ENCODE measurements at regions not wholly inside any gene's neighbourhood (a gene's known extent, or its start where the extent isn't known, plus 50 kb on each side); places are given as distances from the start of the nearest gene placed in this dataset.
A peak's percentile ranks its signal among the peaks of the same experiment; 100 is the strongest.

DNA sequence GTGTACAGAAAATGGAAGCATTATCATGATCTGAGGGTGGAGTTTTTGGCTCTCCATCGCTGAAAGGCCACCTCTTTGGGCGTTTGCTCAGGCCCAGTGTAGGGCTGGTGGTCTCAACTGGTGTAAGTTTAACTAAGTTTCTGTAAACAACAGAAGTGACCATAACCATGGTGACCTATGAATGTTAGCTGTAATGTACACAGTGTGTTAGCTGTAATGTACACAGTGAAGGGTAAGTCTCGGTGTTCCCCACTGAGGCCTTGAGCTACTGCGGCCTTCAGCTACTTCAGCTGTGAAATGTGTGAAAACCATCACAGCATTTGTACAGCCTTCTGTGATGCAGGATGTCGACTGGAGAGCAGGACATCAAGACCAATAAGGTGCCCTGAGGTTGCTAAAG lies 185.2 kb downstream of the MYLK4 start:
- Histone ChIP-seq H3K9me3 (ENCODE audit: low read length) (peaks cover 7% of the 10 kb centered on the region), H3K4me3 (replicated peaks in 1 of 3; ENCODE audit: insufficient read depth in 1 of 3, low read depth in 2 of 3, low read length in 3 of 3) (no peak overlapping the region), H4K20me1 (ENCODE audit: insufficient read depth, low read length) (no peaks in the 10 kb centered on the region), H3K36me3 (replicated peaks in 1 of 2; ENCODE audit: control insufficient read depth in 1 of 2, insufficient read depth in 2 of 2, low read length in 2 of 2) (no peaks in the 10 kb centered on the region), H3K27me3 (ENCODE audit: control insufficient read depth in 1 of 2, insufficient read depth in 2 of 2, low read length in 2 of 2) (peaks cover 1 to 38% of the 10 kb centered on the region in 2 experiments; a peak in 4 of 5 replicates), H2AFZ (ENCODE audit: low read length) (no peak overlapping the region), H3K27ac (ENCODE audit: extremely low read length, insufficient read depth, low read length) (no peak overlapping the region), H3K4me2 (ENCODE audit: low read depth, low read length) (peak overlapping the region; percentile 23; the same call in 1 of the 2 replicates), H3K4me1 (ENCODE audit: insufficient read depth, low read length) (peaks cover 29% of the 10 kb centered on the region), H3K79me2 (ENCODE audit: insufficient read depth, low read length) (no peaks in the 10 kb centered on the region), H3K9ac (ENCODE audit: insufficient read depth, low read depth, low read length) (no peak overlapping the region)
- peak; percentile 80 for FAIRE-seq
- WGBS (ENCODE audit: low lambda C conversion rate) = 0% methylated on average over 5 of the region's 5 CpGs
- intact Hi-C loops (cut with micrococcal nuclease; ENCODE audit: unreplicated experiment) = loop anchor here (2.0 kb wide), 1 partner anchor 23 kb away; no protein-coding TSS in a partner anchor
- peak; percentile 78 for DNase-seq (ENCODE audit: low spot score)
- BruUV-seq (replicated peaks) = no TSS peak
- POLR2A ChIA-PET = no interaction called here
- in situ Hi-C loops (cut with HindIII; ENCODE audit: extremely low pct_ligation_motif_present, low pct_unique_long_range_greater_than_20kb) = no loop called here
- CTCF ChIA-PET (ENCODE audit: low intra/inter-chr PET ratio, low total read pairs) = no interaction called here
- peak; percentile 97 for ATAC-seq
- TF ChIP-seq ZFP36 (IDR thresholded peaks at IDR 0.05; ENCODE audit: borderline replicate concordance, low read depth, low read length, partially characterized antibody) (peak; percentile 53), TP53 (CRISPR knock-in tag; conservative IDR thresholded peaks at IDR 0.05) (0 out of 2 replicates have a peak, but pooled peaks have one; percentile 35), HIC2 (CRISPR knock-in tag; IDR thresholded peaks at IDR 0.05; ENCODE audit: low read depth) (no peak), NR2F6 (IDR thresholded peaks at IDR 0.05) (peak; percentile 60), NR2F6 (CRISPR knock-in tag; IDR thresholded peaks at IDR 0.05) (peak; percentile 54; the same call in 1 of the 2 replicates), MED13 (CRISPR knock-in tag; IDR thresholded peaks at IDR 0.05) (0 out of 2 replicates have a peak, but pooled peaks have one; percentile 44), ZNF292 (CRISPR knock-in tag; IDR thresholded peaks at IDR 0.05; ENCODE audit: borderline replicate concordance, low read depth) (peak; percentile 40; the same call in 1 of the 2 replicates), CREB1 (IDR thresholded peaks at IDR 0.05) (no peak), CREB1 (CRISPR knock-in tag; IDR thresholded peaks at IDR 0.05) (peak; percentile 21; the same call in 1 of the 2 replicates), ZNF430 (CRISPR knock-in tag; IDR thresholded peaks at IDR 0.05) (no peak), KMT2A (CRISPR knock-in tag; IDR thresholded peaks at IDR 0.05) (no peak), SALL1 (CRISPR knock-in tag; IDR thresholded peaks at IDR 0.05) (peak; percentile 75), POGK (CRISPR knock-in tag; conservative IDR thresholded peaks at IDR 0.05) (0 out of 2 replicates have a peak, but pooled peaks have one; percentile 38), ZFY (CRISPR knock-in tag; IDR thresholded peaks at IDR 0.05) (peak; percentile 53), ZFAT (CRISPR knock-in tag; conservative IDR thresholded peaks at IDR 0.05) (no peak), JUND (CRISPR knock-in tag; IDR thresholded peaks at IDR 0.05) (peak; percentile 72), HMG20A (CRISPR knock-in tag; IDR thresholded peaks at IDR 0.05; ENCODE audit: borderline replicate concordance) (peak; percentile 85; the same call in 1 of the 2 replicates), ZFP37 (CRISPR knock-in tag; IDR thresholded peaks at IDR 0.05; ENCODE audit: borderline replicate concordance) (0 out of 2 replicates have a peak, but pooled peaks have one; percentile 53), HOXA3 (CRISPR knock-in tag; IDR thresholded peaks at IDR 0.05) (peak; percentile 58)
- TF ChIP-seq, protein P1, sequence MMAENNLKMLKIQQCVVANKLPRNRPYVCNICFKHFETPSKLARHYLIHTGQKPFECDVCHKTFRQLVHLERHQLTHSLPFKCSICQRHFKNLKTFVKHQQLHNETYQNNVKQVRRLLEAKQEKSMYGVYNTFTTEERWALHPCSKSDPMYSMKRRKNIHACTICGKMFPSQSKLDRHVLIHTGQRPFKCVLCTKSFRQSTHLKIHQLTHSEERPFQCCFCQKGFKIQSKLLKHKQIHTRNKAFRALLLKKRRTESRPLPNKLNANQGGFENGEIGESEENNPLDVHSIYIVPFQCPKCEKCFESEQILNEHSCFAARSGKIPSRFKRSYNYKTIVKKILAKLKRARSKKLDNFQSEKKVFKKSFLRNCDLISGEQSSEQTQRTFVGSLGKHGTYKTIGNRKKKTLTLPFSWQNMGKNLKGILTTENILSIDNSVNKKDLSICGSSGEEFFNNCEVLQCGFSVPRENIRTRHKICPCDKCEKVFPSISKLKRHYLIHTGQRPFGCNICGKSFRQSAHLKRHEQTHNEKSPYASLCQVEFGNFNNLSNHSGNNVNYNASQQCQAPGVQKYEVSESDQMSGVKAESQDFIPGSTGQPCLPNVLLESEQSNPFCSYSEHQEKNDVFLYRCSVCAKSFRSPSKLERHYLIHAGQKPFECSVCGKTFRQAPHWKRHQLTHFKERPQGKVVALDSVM (CRISPR knock-in tag; IDR thresholded peaks at IDR 0.05) = no peak
- TF ChIP-seq, protein P2, sequence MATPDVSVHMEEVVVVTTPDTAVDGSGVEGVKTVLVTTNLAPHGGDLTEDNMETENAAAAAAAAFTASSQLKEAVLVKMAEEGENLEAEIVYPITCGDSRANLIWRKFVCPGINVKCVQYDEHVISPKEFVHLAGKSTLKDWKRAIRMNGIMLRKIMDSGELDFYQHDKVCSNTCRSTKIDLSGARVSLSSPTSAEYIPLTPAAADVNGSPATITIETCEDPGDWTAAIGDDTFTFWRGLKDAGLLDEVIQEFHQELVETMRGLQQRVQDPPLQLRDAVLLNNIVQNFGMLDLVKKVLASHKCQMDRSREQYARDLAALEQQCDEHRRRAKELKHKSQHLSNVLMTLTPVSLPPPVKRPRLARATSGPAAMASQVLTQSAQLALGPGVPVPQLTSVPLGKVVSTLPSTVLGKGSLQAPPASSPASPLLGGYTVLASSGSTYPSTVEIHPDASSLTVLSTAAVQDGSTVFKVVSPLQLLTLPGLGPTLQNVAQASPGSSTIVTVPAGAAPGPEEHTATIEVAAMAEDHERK (CRISPR knock-in tag; IDR thresholded peaks at IDR 0.05; ENCODE audit: low read depth) = no peak
